ENCODE measurements at regions not wholly inside any gene's neighbourhood (a gene's known extent, or its start where the extent isn't known, plus 50 kb on each side); places are given as distances from the start of the nearest gene placed in this dataset.

DNA sequence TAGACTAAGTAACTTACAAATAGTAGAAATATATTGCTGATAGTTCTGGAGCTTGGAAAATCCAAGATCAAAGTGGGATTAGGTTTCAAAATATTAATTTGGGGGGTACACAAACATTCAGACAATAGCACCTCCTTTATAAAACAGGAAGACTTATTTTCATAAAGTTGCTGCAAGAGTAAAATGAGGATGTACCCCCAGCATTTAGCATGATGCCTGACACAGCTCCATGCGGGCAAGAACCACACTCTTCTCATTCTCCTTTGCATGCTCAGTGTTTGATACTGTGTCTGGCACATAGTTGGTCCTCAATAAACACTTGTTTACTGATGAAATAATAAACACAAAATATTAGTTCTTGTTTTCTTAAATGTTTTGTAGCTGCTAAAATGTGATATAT lies 332.9 kb downstream of the TFAP2A start:
- Histone ChIP-seq H3K4me3 (ENCODE audit: low read depth in 2 of 2, low read length in 2 of 2) (no peak overlapping the region), H3K27ac (ENCODE audit: low read length) (no peak overlapping the region; the same call in 1 of the 2 replicates), H3K9me3 (ENCODE audit: control insufficient read depth, insufficient read depth, low read depth, low read length) (no peaks in the 10 kb centered on the region), H3K36me3 (ENCODE audit: control insufficient read depth, insufficient read depth, low read length) (no peaks in the 10 kb centered on the region), H3K27me3 (ENCODE audit: control insufficient read depth, insufficient read depth, low read length) (no peaks in the 10 kb centered on the region), H3K4me1 (ENCODE audit: control insufficient read depth, insufficient read depth, low read length) (no peaks in the 10 kb centered on the region)
- ChIA-PET POLR2A (no interaction called here), CTCF (no interaction called here)
- TF ChIP-seq, protein P1, sequence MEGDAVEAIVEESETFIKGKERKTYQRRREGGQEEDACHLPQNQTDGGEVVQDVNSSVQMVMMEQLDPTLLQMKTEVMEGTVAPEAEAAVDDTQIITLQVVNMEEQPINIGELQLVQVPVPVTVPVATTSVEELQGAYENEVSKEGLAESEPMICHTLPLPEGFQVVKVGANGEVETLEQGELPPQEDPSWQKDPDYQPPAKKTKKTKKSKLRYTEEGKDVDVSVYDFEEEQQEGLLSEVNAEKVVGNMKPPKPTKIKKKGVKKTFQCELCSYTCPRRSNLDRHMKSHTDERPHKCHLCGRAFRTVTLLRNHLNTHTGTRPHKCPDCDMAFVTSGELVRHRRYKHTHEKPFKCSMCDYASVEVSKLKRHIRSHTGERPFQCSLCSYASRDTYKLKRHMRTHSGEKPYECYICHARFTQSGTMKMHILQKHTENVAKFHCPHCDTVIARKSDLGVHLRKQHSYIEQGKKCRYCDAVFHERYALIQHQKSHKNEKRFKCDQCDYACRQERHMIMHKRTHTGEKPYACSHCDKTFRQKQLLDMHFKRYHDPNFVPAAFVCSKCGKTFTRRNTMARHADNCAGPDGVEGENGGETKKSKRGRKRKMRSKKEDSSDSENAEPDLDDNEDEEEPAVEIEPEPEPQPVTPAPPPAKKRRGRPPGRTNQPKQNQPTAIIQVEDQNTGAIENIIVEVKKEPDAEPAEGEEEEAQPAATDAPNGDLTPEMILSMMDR (IDR thresholded peaks at IDR 0.05): no peak
- TF ChIP-seq, protein P2, sequence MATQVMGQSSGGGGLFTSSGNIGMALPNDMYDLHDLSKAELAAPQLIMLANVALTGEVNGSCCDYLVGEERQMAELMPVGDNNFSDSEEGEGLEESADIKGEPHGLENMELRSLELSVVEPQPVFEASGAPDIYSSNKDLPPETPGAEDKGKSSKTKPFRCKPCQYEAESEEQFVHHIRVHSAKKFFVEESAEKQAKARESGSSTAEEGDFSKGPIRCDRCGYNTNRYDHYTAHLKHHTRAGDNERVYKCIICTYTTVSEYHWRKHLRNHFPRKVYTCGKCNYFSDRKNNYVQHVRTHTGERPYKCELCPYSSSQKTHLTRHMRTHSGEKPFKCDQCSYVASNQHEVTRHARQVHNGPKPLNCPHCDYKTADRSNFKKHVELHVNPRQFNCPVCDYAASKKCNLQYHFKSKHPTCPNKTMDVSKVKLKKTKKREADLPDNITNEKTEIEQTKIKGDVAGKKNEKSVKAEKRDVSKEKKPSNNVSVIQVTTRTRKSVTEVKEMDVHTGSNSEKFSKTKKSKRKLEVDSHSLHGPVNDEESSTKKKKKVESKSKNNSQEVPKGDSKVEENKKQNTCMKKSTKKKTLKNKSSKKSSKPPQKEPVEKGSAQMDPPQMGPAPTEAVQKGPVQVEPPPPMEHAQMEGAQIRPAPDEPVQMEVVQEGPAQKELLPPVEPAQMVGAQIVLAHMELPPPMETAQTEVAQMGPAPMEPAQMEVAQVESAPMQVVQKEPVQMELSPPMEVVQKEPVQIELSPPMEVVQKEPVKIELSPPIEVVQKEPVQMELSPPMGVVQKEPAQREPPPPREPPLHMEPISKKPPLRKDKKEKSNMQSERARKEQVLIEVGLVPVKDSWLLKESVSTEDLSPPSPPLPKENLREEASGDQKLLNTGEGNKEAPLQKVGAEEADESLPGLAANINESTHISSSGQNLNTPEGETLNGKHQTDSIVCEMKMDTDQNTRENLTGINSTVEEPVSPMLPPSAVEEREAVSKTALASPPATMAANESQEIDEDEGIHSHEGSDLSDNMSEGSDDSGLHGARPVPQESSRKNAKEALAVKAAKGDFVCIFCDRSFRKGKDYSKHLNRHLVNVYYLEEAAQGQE (IDR thresholded peaks at IDR 0.05; ENCODE audit: insufficient read depth in 1 of 2, low read depth in 2 of 2, low read length in 1 of 2): no peak
- TF ChIP-seq TCF7L2 (IDR thresholded peaks at IDR 0.05; ENCODE audit: low read depth, low read length) (no peak), SIN3A (IDR thresholded peaks at IDR 0.05; ENCODE audit: borderline replicate concordance, insufficient read depth, low read depth, low read length) (no peak), POLR2AphosphoS5 (IDR thresholded peaks at IDR 0.05; ENCODE audit: low read depth, low read length) (no peak)
- in situ Hi-C loops (cut with HindIII; ENCODE audit: low pct_unique_long_range_greater_than_20kb, low sequenced_read_pairs) (no loop called here), intact Hi-C loops (cut with micrococcal nuclease; ENCODE audit: unreplicated experiment) (no loop called here)
- BruUV-seq (replicated peaks): no TSS peak
- DNase-seq (ENCODE audit: low read depth, low spot score) (no peak), ATAC-seq (no peak)

DNA sequence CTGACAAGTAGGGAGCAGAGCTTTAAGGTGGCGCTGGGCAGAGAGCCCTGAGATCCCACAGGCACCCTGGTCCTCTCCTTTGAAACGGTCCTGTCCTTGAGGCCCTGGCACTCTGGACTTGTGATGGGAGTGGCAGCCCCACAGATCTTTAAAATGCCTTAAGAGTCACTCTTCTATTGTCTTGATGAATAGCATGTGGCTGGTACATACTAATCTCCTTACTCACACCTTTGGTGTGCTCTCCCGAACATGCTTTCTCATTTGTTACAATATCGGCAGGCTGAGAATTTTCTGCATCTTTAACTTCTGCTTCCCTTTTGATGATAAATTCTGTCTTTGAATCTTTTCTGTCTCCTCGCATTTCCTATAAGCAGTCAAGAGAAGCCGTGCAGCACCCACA lies 333.8 kb downstream of the TFAP2A start:
- Histone ChIP-seq H3K36me3 (ENCODE audit: control insufficient read depth, insufficient read depth, low read length) (no peaks in the 10 kb centered on the region), H3K27me3 (ENCODE audit: control insufficient read depth, insufficient read depth, low read length) (no peaks in the 10 kb centered on the region), H3K9me3 (ENCODE audit: control insufficient read depth, insufficient read depth, low read depth, low read length) (no peaks in the 10 kb centered on the region), H3K4me1 (ENCODE audit: control insufficient read depth, insufficient read depth, low read length) (no peaks in the 10 kb centered on the region), H3K27ac (ENCODE audit: low read length) (no peak overlapping the region), H3K4me3 (ENCODE audit: low read depth in 2 of 2, low read length in 2 of 2) (no peak overlapping the region)
- DNase-seq (ENCODE audit: low read depth, low spot score) (no peak), ATAC-seq (no peak)
- TF ChIP-seq POLR2AphosphoS5 (IDR thresholded peaks at IDR 0.05; ENCODE audit: low read depth, low read length): no peak
- TF ChIP-seq, protein P1 (IDR thresholded peaks at IDR 0.05): no peak
- intact Hi-C loops (cut with micrococcal nuclease; ENCODE audit: unreplicated experiment) (no loop called here), in situ Hi-C loops (cut with HindIII; ENCODE audit: low pct_unique_long_range_greater_than_20kb, low sequenced_read_pairs) (no loop called here)
- BruUV-seq (replicated peaks): no TSS peak
- POLR2A ChIA-PET: no interaction called here
- CTCF ChIA-PET: interaction anchor here (0.7 kb wide), 1 partner anchor 552 kb away, joined by 3 read pairs; no protein-coding TSS in a partner anchor

DNA sequence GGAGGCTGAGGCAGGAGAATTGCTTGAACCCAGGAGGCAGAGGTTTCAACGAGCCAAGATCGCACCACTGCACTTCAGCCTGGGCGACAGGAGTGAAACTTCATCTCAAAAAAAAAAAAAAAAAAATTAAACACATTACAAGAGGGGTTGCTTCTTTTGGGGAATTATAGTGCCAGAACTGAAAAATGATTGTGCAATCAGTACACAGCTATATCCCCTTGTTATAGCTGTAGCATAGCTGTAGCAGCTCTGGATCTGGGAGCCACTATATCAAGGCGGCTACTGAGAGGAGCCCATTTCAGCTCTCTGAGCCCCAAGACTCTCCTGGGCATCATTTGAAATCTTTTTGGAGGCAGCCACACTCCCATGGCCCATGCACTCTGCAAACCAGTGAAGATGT lies 334.3 kb downstream of the TFAP2A start:
- ChIA-PET CTCF (no interaction called here), POLR2A (no interaction called here)
- Histone ChIP-seq H3K27me3 (ENCODE audit: control insufficient read depth, insufficient read depth, low read length) (no peaks in the 10 kb centered on the region), H3K27ac (ENCODE audit: low read length) (no peak overlapping the region), H3K9me3 (ENCODE audit: control insufficient read depth, insufficient read depth, low read depth, low read length) (no peaks in the 10 kb centered on the region), H3K4me1 (ENCODE audit: control insufficient read depth, insufficient read depth, low read length) (no peaks in the 10 kb centered on the region), H3K36me3 (ENCODE audit: control insufficient read depth, insufficient read depth, low read length) (no peaks in the 10 kb centered on the region), H3K4me3 (ENCODE audit: low read depth in 2 of 2, low read length in 2 of 2) (no peak overlapping the region)
- no peak for DNase-seq (ENCODE audit: low read depth, low spot score)
- no peak for ATAC-seq
- in situ Hi-C loops (cut with HindIII; ENCODE audit: low pct_unique_long_range_greater_than_20kb, low sequenced_read_pairs) (no loop called here), intact Hi-C loops (cut with micrococcal nuclease; ENCODE audit: unreplicated experiment) (no loop called here)
- no TSS peak for BruUV-seq (replicated peaks)
- TF ChIP-seq POLR2AphosphoS5 (IDR thresholded peaks at IDR 0.05; ENCODE audit: low read depth, low read length) (no peak), TCF7L2 (IDR thresholded peaks at IDR 0.05; ENCODE audit: low read depth, low read length) (no peak), SIN3A (IDR thresholded peaks at IDR 0.05; ENCODE audit: borderline replicate concordance, insufficient read depth, low read depth, low read length) (no peak)
- TF ChIP-seq, protein P1 (IDR thresholded peaks at IDR 0.05): no peak
- TF ChIP-seq, protein P2 (IDR thresholded peaks at IDR 0.05; ENCODE audit: insufficient read depth in 1 of 2, low read depth in 2 of 2, low read length in 1 of 2): no peak

Measured in Panc1 (cell line).